GM12878 (cell line): ENCODE measurements at regions not wholly inside any gene's neighbourhood (a gene's known extent, or its start where the extent isn't known, plus 50 kb on each side); places are given as distances from the start of the nearest gene placed in this dataset.

Source experiments
- ATAC-seq: fragments of 200-7000 bp; cut with Tn5 transposase; 3 replicates; pipeline ENCODE4 v1.9.1; 2020; ENCODE audit warnings: mild to moderate bottlenecking, moderate library complexity
- BruUV-seq: library from RNA; stranded (reverse); fragments of 400-500 nt; replicated peaks from 2 replicates; lab custom pipeline; 2021; lab: Mats Ljungman, UMichigan
- CTCF ChIA-PET: fragments of 300-600 bp; sonication (Branson Sonifier 250); formaldehyde crosslinking; extraction: SDS; loops from one replicate; lab custom pipeline; 2021; ENCODE audit warnings: inconsistent platforms; lab: Yijun Ruan, JAX
- POLR2A ChIA-PET: fragments of 350-600 bp; formaldehyde crosslinking; extraction: SDS; loops from one replicate; lab custom pipeline; 2021; ENCODE audit warnings: inconsistent platforms; lab: Charles Lee
- RAD21 ChIA-PET: fragments of 300-600 bp; sonication (Branson Sonifier 250); formaldehyde crosslinking; loops from one replicate; lab custom pipeline; 2023; ENCODE audit warnings: antibody characterized with exemption; ENCODE audit not compliant: unreplicated experiment; lab: Charles Lee
- SMC1A ChIA-PET: fragments of 300-600 bp; sonication (Branson Sonifier 250); formaldehyde crosslinking; loops from one replicate; lab custom pipeline; 2023; ENCODE audit not compliant: unreplicated experiment, uncharacterized antibody; lab: Charles Lee
- DNase-seq: peaks from one replicate; pipeline ENCODE4 v3.0.0-alpha.2; 2011; ENCODE audit warnings: low read depth, low spot score
- FAIRE-seq: peaks from 3 replicates; lab custom pipeline; 2011; peaks lifted over from hg19 to GRCh38; lab: Jason Lieb, UNC
- H2AFZ ChIP-seq: 2 replicates; pipeline ENCODE4 v1.6.0; 2011; ENCODE audit warnings: low read depth, low read length, control low read depth; ENCODE audit not compliant: control insufficient read depth
- H3K27ac ChIP-seq: 2 replicates; pipeline ENCODE4 v1.5.1; 2011; ENCODE audit warnings: control low read depth; ENCODE audit not compliant: control insufficient read depth, insufficient read depth
- H3K27me3 ChIP-seq, 2 experiments: replicated peaks in 1 of 2; 2 replicates each; pipeline versions ENCODE4 v1.6.0 to v1.6.1; 2011; ENCODE audit warnings: low read length in 1 of 2; ENCODE audit not compliant: control insufficient read depth in 2 of 2, insufficient read depth in 2 of 2
- H3K36me3 ChIP-seq, 2 experiments: 2 replicates each; pipeline ENCODE4 v1.5.1; 2011; ENCODE audit warnings: low read length in 1 of 2; ENCODE audit not compliant: control insufficient read depth in 2 of 2, insufficient read depth in 2 of 2
- H3K4me1 ChIP-seq: 2 replicates; pipeline ENCODE4 v1.6.1; 2011; ENCODE audit warnings: mild to moderate bottlenecking, low read length, moderate library complexity, mixed read lengths; ENCODE audit not compliant: control insufficient read depth, insufficient read depth
- H3K4me2 ChIP-seq: 2 replicates; pipeline ENCODE4 v1.6.0; 2011; ENCODE audit warnings: control low read depth; ENCODE audit not compliant: control insufficient read depth, insufficient read depth
- H3K4me3 ChIP-seq: fragments of 200-600 bp; sonication (generic); 2 replicates; pipeline ENCODE4 v1.5.1; 2016
- H3K79me2 ChIP-seq: 2 replicates; pipeline ENCODE4 v1.6.0; 2011; ENCODE audit warnings: low read length; ENCODE audit not compliant: control insufficient read depth, insufficient read depth
- H3K9ac ChIP-seq: 2 replicates; pipeline ENCODE4 v1.8.0; 2011; ENCODE audit warnings: low read length, control low read depth, mixed read lengths; ENCODE audit not compliant: control insufficient read depth, insufficient read depth
- H3K9me3 ChIP-seq: replicated peaks from 3 replicates; pipeline ENCODE4 v1.5.1; 2011; ENCODE audit warnings: mild to moderate bottlenecking, low read length; ENCODE audit not compliant: control insufficient read depth, insufficient read depth
- H4K20me1 ChIP-seq: 2 replicates; pipeline ENCODE4 v1.6.0; 2011; ENCODE audit not compliant: control insufficient read depth, insufficient read depth
- ETV6 ChIP-seq, 2 experiments: fragments of 450-650 bp in 1 of 2; IDR thresholded peaks in 1 of 2; conservative IDR thresholded peaks in 1 of 2; 2 replicates each; pipeline ENCODE4 v1.6.1; 2014; ENCODE audit warnings: antibody characterized with exemption in 1 of 2, borderline replicate concordance in 1 of 2, low read depth in 1 of 2, mild to moderate bottlenecking in 1 of 2, moderate library complexity in 1 of 2
- IKZF1 ChIP-seq: fragments of 450-650 bp; conservative IDR thresholded peaks from 2 replicates; pipeline ENCODE4 v1.6.1; 2017; ENCODE audit warnings: antibody characterized with exemption, mild to moderate bottlenecking
- MYB ChIP-seq: fragments of 150-350 bp; IDR thresholded peaks from 2 replicates; pipeline ENCODE4 v1.6.1; 2014; ENCODE audit warnings: mild to moderate bottlenecking, low read depth, low read length, borderline replicate concordance
- MYC ChIP-seq: IDR thresholded peaks from 2 replicates; pipeline ENCODE4 v1.6.1; 2011; ENCODE audit warnings: mild to moderate bottlenecking, low read length, moderate library complexity, inconsistent platforms; ENCODE audit not compliant: insufficient read depth, insufficient replicate concordance, insufficient read length, severe bottlenecking
- NFIC ChIP-seq: IDR thresholded peaks from 2 replicates; pipeline ENCODE4 v1.6.1; 2012; ENCODE audit warnings: low read depth, mild to moderate bottlenecking, inconsistent platforms, low read length, moderate library complexity
- NR2F1 ChIP-seq: fragments of 450-650 bp; conservative IDR thresholded peaks from 2 replicates; pipeline ENCODE4 v1.6.1; 2017; ENCODE audit warnings: mild to moderate bottlenecking
- POLR2AphosphoS2 ChIP-seq: IDR thresholded peaks from 2 replicates; pipeline ENCODE4 v1.6.1; 2011; ENCODE audit warnings: low read depth, mild to moderate bottlenecking, low read length, improper control_type of control experiment, moderate library complexity
- POU2F2 ChIP-seq: IDR thresholded peaks from 3 replicates; pipeline ENCODE4 v1.6.1; 2011; ENCODE audit warnings: low read depth, mild to moderate bottlenecking, low read length, borderline replicate concordance
- SRF ChIP-seq, 2 experiments: IDR thresholded peaks; 2 replicates each; pipeline ENCODE4 v1.6.1; 2011; ENCODE audit warnings: low read depth in 2 of 2, low read length in 2 of 2, mild to moderate bottlenecking in 1 of 2, moderate library complexity in 1 of 2
- YBX1 ChIP-seq: fragments of 450-650 bp; IDR thresholded peaks from 2 replicates; pipeline ENCODE4 v1.6.1; 2016; ENCODE audit warnings: antibody characterized with exemption
- ZBED1 ChIP-seq: IDR thresholded peaks from 2 replicates; pipeline ENCODE4 v1.6.1; 2016; ENCODE audit warnings: borderline replicate concordance
- ZNF217 ChIP-seq: fragments of 450-650 bp; IDR thresholded peaks from 2 replicates; pipeline ENCODE4 v1.6.1; 2017; ENCODE audit warnings: antibody characterized with exemption, mild to moderate bottlenecking
- WGBS: methylation state at CpG from one replicate; pipeline ENCODE4 v1.1.6; 2016; ENCODE audit warnings: low lambda C conversion rate; ENCODE audit not compliant: insufficient replicate concordance, insufficient coverage; ENCODE audit errors: missing lambda C conversion rate; 5-methylcytosine and 5-hydroxymethylcytosine counted together
- in situ Hi-C: fragments of 300-500 bp; cut with MboI; formaldehyde crosslinking; loops from 9 replicates; pipeline ENCODE4 v1.14.3; 2018; ENCODE audit warnings: mixed read lengths
- intact Hi-C: fragments of 100-400 bp; cut with micrococcal nuclease; formaldehyde crosslinking; loops from one replicate; pipeline ENCODE4 v1.14.2; 2022; ENCODE audit not compliant: unreplicated experiment
- TF ChIP-seq, protein P1 (sequence below): IDR thresholded peaks from 2 replicates; pipeline ENCODE4 v1.6.1; 2011; ENCODE audit warnings: low read depth, low read length, improper control_type of control experiment, borderline replicate concordance
- TF ChIP-seq, protein P2 (sequence below): fragments of 450-650 bp; IDR thresholded peaks from 2 replicates; pipeline ENCODE4 v1.6.1; 2017; ENCODE audit warnings: antibody characterized with exemption, mild to moderate bottlenecking, moderate library complexity

DNA sequence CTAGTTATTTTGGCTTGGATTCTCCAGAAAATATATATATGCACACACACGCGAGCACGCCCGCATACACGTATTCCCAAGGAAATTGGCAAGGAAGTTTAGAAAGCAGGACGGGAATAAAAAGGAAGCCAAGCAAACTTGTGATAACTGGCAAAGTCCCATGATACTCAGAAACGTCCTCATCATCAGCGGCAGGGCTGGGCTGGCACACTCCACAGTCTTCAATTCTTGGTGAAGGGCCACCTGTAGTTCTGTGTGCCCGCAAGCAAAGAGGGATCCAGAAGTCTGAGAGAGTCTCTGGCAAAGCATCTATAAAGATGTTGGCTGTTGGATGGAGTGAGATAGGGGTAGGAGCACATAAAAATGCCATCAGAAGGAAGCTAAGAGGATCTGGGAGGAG lies 289.3 kb upstream of the CTNND2 start (continued):
- TF ChIP-seq YBX1 (no peak), POU2F2 (no peak)

GRCh38 chr5:12183003-12183402 lies 278.8 kb upstream of the CTNND2 start:
- no peak for FAIRE-seq
- SMC1A ChIA-PET: interaction anchor here (1.0 kb wide), 1 partner anchor 12 kb away, joined by 4 read pairs; no protein-coding TSS in a partner anchor
- intact Hi-C loops: no loop called here

More at GRCh38 chr5:12183003-12183402, 278.8 kb upstream of the CTNND2 start:
- TF ChIP-seq, protein P1, sequence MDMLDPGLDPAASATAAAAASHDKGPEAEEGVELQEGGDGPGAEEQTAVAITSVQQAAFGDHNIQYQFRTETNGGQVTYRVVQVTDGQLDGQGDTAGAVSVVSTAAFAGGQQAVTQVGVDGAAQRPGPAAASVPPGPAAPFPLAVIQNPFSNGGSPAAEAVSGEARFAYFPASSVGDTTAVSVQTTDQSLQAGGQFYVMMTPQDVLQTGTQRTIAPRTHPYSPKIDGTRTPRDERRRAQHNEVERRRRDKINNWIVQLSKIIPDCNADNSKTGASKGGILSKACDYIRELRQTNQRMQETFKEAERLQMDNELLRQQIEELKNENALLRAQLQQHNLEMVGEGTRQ: no peak
- TF ChIP-seq POLR2AphosphoS2: no peak
- TF ChIP-seq IKZF1: no peak
- no peak for TF ChIP-seq MYB
- no peak for TF ChIP-seq ETV6 (conservative IDR thresholded peaks at IDR 0.05 in 1 of 2, IDR thresholded peaks at IDR 0.05 in 1 of 2; ENCODE audit: borderline replicate concordance in 1 of 2, low read depth in 1 of 2)
- TF ChIP-seq SRF (IDR thresholded peaks at IDR 0.05; ENCODE audit: low read depth in 2 of 2, low read length in 2 of 2): no peak
- no peak for TF ChIP-seq MYC
- TF ChIP-seq NR2F1: no peak
- TF ChIP-seq NFIC: no peak
- TF ChIP-seq ZBED1: no peak
- no peak for TF ChIP-seq POU2F2
- TF ChIP-seq ZNF217: no peak
- TF ChIP-seq, protein P2, sequence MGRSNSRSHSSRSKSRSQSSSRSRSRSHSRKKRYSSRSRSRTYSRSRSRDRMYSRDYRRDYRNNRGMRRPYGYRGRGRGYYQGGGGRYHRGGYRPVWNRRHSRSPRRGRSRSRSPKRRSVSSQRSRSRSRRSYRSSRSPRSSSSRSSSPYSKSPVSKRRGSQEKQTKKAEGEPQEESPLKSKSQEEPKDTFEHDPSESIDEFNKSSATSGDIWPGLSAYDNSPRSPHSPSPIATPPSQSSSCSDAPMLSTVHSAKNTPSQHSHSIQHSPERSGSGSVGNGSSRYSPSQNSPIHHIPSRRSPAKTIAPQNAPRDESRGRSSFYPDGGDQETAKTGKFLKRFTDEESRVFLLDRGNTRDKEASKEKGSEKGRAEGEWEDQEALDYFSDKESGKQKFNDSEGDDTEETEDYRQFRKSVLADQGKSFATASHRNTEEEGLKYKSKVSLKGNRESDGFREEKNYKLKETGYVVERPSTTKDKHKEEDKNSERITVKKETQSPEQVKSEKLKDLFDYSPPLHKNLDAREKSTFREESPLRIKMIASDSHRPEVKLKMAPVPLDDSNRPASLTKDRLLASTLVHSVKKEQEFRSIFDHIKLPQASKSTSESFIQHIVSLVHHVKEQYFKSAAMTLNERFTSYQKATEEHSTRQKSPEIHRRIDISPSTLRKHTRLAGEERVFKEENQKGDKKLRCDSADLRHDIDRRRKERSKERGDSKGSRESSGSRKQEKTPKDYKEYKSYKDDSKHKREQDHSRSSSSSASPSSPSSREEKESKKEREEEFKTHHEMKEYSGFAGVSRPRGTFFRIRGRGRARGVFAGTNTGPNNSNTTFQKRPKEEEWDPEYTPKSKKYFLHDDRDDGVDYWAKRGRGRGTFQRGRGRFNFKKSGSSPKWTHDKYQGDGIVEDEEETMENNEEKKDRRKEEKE: no peak
- POLR2A ChIA-PET: no interaction called here
- 32% methylated on average over 6 of the region's 6 CpGs for WGBS
- CTCF ChIA-PET: no interaction called here
- no peaks in the 10 kb centered on the region for H3K36me3 ChIP-seq
- no peaks in the 10 kb centered on the region for H3K9me3 ChIP-seq
- H4K20me1 ChIP-seq: no peaks in the 10 kb centered on the region
- H3K4me2 ChIP-seq: no peak overlapping the region
- H3K27ac ChIP-seq: no peak overlapping the region
- no peaks in the 10 kb centered on the region for H3K4me1 ChIP-seq
- no peak overlapping the region for H3K4me3 ChIP-seq
- no peaks in the 10 kb centered on the region for H3K27me3 ChIP-seq
- no peaks in the 10 kb centered on the region for H3K79me2 ChIP-seq
- DNase-seq (no peak), ATAC-seq (no peak)
- BruUV-seq: no TSS peak
- in situ Hi-C loops: no loop called here
- RAD21 ChIA-PET: no interaction called here
- no peak overlapping the region for H2AFZ ChIP-seq
- H3K9ac ChIP-seq: no peak overlapping the region
